ENCODE measurements at regions not wholly inside any gene's neighbourhood (a gene's known extent, or its start where the extent isn't known, plus 50 kb on each side); places are given as distances from the start of the nearest gene placed in this dataset.

- TF ChIP-seq CTCF (conservative IDR thresholded peaks at IDR 0.05; ENCODE audit: low read depth, low read length): no peak
- peak; percentile 1 for DNase-seq (ENCODE audit: low read depth)
- no peak overlapping the region for H3K4me3 ChIP-seq (ENCODE audit: low read length)
Observed at GRCh38 chr4:182973511-182973911, 56.3 kb upstream of the DCTD start.

GRCh38 chr4:182971702-182972101, 54.5 kb upstream of the DCTD start:
- TF ChIP-seq CTCF (conservative IDR thresholded peaks at IDR 0.05; ENCODE audit: low read depth, low read length): no peak
- DNase-seq (ENCODE audit: low read depth): no peak
- no peak overlapping the region for H3K4me3 ChIP-seq (ENCODE audit: low read length)

GRCh38 chr4:182969651-182970279, 52.6 kb upstream of the DCTD start:
- DNase-seq (ENCODE audit: low read depth): no peak
- no peak for TF ChIP-seq CTCF (conservative IDR thresholded peaks at IDR 0.05; ENCODE audit: low read depth, low read length)
- no peak overlapping the region for H3K4me3 ChIP-seq (ENCODE audit: low read length)

GRCh38 chr4:182968917-182969650, 51.9 kb upstream of the DCTD start:
- H3K4me3 ChIP-seq (ENCODE audit: low read length): no peak overlapping the region
- DNase-seq (ENCODE audit: low read depth): no peak
- no peak for TF ChIP-seq CTCF (conservative IDR thresholded peaks at IDR 0.05; ENCODE audit: low read depth, low read length)

GRCh38 chr4:182967403-182967802, 50.2 kb upstream of the DCTD start:
- TF ChIP-seq CTCF (conservative IDR thresholded peaks at IDR 0.05; ENCODE audit: low read depth, low read length): no peak
- no peak for DNase-seq (ENCODE audit: low read depth)
- no peak overlapping the region for H3K4me3 ChIP-seq (ENCODE audit: low read length)
